UCSD-AML1 (cell line): ENCODE measurements at regions not wholly inside any gene's neighbourhood (a gene's known extent, or its start where the extent isn't known, plus 50 kb on each side); places are given as distances from the start of the nearest gene placed in this dataset.
"Not testable (repeated sequence)": the region's sequence is repeated elsewhere in the genome, so short reads cannot be mapped to it uniquely, and the experiment has no call there.

Experiments
- DNase-seq: peaks from one replicate; lab custom pipeline; 2025; ENCODE audit not compliant: unreplicated experiment; lab: John Stamatoyannopoulos, UW

- DNase-seq = not testable (repeated sequence)
Observed at GRCh38 chr2:89129440-89129839, 438.0 kb downstream of the RPIA start.

- not testable (repeated sequence) for DNase-seq
Observed at GRCh38 chr2:89130665-89131308, 439.3 kb downstream of the RPIA start.

- DNase-seq = not testable (repeated sequence)
Observed at GRCh38 chr2:89142959-89143358, 451.5 kb downstream of the RPIA start.

- not testable (repeated sequence) for DNase-seq
Observed at GRCh38 chr2:89145342-89145741, 453.9 kb downstream of the RPIA start.

- DNase-seq = not testable (repeated sequence)
Observed at GRCh38 chr2:89148256-89148655, 456.8 kb downstream of the RPIA start.

DNA sequence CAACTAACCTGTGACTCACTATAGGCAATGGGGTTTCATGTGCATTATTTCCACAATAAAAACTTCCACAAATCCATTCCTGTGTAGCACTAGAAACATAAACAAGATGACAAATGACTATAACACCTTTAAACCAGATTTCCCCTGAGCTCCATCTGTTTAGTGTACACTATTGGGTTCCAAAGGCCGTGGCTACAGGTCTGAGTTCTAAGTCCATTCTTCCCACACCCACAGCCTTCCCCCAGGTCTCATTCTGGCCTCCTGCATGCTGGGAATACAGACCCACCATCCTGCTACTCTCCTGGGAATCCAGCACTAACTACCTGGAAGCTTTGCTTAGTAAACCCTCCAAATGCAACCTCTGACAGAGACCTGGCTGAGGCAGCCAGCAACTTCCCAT, 460.2 kb downstream of the RPIA start:
- not testable (repeated sequence) for DNase-seq

DNA sequence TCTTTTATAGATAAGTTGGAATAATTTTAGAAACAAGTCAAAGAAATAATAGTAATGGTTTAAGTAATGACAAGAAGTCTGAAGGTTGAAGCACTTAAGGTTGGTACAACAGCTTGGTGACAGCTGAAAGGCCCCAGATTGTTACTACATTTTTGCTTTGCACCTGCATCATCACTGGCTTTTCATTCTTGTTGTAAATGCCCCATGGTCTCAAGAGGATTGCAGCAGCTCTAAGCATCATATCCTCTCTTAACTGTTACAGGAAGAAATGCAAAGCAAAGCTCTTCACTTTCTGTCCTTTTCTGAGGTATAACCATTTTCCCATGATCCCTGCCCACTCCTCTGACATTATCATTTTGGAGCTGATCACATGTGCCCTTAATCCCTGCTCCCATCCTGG, 461.0 kb downstream of the RPIA start:
- DNase-seq = not testable (repeated sequence)

GRCh38 chr2:89153210-89153609, 461.7 kb downstream of the RPIA start:
- DNase-seq = peak; percentile 47

DNA sequence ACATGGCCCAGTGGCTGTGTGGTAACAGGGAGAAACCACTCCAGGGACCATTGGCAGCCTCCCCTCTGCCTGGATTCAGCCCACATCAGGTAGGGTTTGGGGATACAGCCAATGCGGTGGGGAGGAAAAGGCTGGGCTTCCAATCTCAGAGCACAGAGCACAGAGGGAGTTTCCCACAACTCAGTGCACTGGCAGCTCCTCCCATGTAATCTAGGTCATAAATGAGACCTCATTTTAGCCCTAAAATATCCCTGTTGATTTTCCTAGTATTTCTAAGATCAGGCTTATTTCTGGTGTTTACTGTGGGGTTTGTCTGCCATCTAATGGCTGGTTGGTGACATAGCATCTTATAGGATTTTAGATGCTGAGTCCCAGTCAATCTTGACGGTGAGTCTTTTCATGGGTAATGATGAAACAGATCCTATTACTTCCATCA, 462.8 kb downstream of the RPIA start:
- not testable (repeated sequence) for DNase-seq

GRCh38 chr2:89160306-89160705, 468.8 kb downstream of the RPIA start:
- DNase-seq = not testable (repeated sequence)

DNA sequence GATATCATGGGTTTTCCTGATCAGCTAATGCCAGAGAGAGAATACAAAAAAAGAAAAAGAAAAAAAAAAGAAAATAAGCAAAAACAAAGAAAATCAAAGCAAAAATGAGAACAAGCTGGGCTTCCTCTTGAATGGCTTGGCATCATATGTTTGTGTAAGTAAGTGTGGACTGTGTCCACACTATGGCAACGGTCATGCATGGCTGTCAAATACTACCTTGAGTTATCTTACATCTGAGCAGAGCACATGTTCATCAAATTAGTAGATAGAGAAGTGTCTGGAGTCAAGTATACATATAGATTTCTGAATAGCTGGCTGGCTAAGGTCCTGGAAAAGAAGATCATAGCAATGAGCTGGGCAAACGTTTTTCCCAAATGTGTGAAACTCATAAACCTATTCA, 470.2 kb downstream of the RPIA start:
- not testable (repeated sequence) for DNase-seq

DNA sequence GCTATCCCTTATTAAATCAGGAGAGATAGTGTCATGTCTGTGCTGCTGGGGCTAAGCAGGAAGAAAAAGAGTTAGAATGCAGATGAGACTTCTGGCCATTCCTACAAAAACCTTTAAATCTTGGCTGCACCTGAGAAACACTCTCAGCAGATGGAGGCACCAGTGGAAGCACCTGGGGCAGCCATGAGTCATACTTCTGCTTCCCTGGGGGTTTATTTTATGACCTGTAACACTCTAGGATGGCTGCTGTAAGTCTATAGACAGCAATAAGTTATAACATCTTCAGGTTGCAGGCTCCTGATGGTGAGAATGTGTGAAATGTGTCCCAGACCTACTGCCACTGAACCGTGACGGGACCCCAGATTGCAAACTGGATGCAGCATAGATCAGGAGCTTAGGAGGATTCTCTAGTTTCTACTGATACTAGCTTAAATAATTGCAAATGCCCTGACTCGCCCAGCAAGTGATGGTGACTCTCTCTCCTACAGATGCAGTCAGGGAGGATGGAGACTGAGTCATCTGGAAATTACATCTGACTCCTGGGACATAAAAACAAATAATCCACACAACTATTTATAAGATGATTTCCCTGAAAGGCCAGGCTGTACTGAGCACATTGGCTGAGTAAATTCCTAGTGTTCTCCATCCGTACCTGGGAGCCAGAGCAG, 479.2 kb downstream of the RPIA start:
- DNase-seq = not testable (repeated sequence)

- not testable (repeated sequence) for DNase-seq
Observed at GRCh38 chr2:89171174-89171519, 479.7 kb downstream of the RPIA start.

GRCh38 chr2:89177004-89177403, 485.5 kb downstream of the RPIA start:
- DNase-seq = not testable (repeated sequence)

DNA sequence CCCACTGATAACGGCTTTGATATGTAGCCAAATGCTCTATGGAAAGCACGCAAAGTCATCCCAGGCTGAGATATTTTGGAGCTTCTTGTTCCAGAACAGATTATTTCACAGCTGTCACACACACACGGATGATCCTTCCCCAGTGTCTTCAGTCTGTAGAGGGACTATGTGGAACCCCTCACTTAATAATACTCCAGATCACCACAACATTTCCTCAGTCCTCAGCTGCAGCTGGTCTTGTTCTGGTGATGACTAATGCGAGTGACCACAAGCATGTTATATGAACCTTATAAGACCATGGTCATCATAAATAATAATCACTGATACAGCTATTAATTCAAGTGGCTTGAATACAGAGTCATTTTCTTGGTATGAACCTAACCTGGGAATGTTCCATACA, 490.7 kb downstream of the RPIA start:
- DNase-seq = not testable (repeated sequence)

DNA sequence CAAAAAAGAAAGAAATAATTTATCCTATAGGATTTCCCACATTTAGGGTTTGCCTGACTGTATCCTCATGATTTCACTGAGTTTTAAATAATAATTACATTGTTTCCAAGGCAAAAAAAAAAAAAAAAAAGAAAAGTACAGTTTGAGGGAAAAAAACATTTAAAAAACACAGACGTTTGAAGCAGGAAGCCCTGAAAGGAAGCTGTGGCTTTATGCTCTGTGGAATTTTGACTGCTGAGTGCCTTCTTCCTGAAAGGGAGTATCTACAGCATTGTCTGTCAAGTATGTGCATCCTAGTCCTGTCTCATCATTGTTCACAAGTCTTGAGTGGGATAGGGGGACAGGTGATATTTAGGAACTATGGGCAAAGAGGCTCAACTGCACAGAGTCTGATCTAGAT, 493.3 kb downstream of the RPIA start:
- DNase-seq = not testable (repeated sequence)

GRCh38 chr2:89195636-89196251, 504.3 kb downstream of the RPIA start:
- not testable (repeated sequence) for DNase-seq

GRCh38 chr2:89196719-89197118, 505.2 kb downstream of the RPIA start:
- DNase-seq = not testable (repeated sequence)

DNA sequence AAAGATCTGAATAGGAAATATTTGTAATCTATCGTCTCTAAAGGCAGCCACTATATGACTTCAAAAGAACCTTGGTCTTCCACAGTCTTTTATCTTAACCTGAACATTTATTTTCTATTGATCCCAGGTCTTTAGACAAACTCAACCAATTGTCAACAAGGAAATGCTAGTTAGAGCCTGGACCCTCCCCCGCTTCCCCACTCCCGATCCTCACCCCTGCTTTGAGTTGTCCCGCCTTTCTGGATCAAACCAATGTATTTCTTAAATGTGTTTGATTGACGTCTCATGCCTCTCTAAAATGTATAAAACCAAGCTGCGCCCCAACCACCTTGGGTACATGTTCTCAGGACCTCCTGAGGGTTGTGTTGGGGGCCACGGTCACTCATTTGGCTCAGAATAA, 506.6 kb downstream of the RPIA start:
- not testable (repeated sequence) for DNase-seq

DNA sequence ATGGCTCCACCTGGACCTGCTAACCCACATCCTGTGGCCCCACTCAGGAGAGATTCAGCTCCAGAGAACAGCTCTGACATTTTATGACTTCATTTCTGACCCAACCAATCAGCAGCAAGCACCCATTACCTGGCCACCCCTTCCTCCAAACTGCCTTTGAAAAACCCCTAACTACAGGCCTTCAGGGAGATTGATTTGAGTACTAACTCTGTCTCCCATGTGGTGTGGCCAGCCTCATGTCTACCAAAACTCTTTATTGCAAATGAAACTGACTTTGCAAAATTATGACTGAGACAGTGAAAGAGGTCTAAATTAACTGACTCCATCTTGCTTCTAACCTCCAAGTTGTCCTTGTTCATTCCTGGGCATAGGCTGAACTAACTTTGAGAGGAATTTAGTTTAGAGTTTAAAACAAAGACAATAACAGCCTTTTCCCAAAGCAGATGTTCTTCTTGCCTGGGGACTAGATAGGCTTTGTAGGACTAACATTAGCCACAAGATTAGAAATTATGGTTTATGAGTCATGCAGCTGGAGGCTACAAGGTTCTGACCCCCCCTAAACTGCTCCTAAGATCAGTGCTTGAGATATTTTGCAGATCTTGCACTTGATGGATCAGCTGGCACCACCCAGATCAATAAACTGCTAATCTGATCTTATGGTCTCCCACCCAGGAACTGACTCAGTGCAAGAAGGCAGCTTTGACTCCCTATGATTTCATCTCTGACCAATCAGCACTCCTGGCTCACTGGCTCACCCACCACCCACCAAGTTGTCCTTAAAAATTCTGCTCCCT, 508.2 kb downstream of the RPIA start:
- not testable (repeated sequence) for DNase-seq

GRCh38 chr2:89200247-89200527, 508.7 kb downstream of the RPIA start:
- not testable (repeated sequence) for DNase-seq

- DNase-seq = not testable (repeated sequence)
Observed at GRCh38 chr2:89202518-89202917, 511.0 kb downstream of the RPIA start.
